BE2C (cell line): ENCODE measurements at regions not wholly inside any gene's neighbourhood (a gene's known extent, or its start where the extent isn't known, plus 50 kb on each side); places are given as distances from the start of the nearest gene placed in this dataset.

Experiments used
- DNase-seq: peaks from one replicate; pipeline ENCODE4 v3.0.0-alpha.2; 2020
- H3K27me3 ChIP-seq: fragments of 250-450 bp; sonication (Bioruptor Pico); 2 replicates; pipeline ENCODE4 v1.5.1; 2020; ENCODE audit warnings: mild to moderate bottlenecking
- H3K36me3 ChIP-seq: fragments of 250-450 bp; sonication (Bioruptor Pico); 2 replicates; pipeline ENCODE4 v1.5.1; 2020; ENCODE audit warnings: mild to moderate bottlenecking
- H3K4me1 ChIP-seq: fragments of 250-450 bp; sonication (Bioruptor Pico); 2 replicates; pipeline ENCODE4 v1.5.1; 2020
- H3K4me3 ChIP-seq: 2 replicates; pipeline ENCODE4 v1.5.1; 2011; ENCODE audit warnings: low read depth, low read length
- H3K9me3 ChIP-seq: fragments of 250-450 bp; sonication (Bioruptor Pico); 2 replicates; pipeline ENCODE4 v1.5.1; 2020
- TF ChIP-seq, protein P1 (sequence below): IDR thresholded peaks from 2 replicates; pipeline ENCODE4 v1.5.1; 2012; ENCODE audit warnings: mild to moderate bottlenecking, low read depth, low read length

DNA sequence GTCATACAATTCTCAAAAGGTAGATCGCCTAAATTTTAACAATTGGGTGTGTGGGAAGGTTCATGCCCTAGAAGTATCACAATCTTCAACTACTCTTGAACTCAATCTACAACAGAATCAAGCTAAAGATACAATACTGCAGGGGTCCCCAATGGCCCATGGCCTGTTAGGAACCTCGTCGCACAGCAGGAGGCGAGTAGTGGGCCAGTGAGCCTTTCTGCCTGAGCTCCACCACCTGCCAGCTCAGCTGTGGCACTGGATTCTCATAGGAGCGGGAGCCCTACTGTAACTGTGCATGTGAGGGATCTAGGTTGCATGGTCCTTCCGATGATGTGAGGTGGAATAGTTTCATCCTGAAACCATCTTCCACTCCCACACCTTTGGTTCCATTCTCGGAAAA lies 230.6 kb downstream of the KLF12 start:
- peaks cover 43% of the 10 kb centered on the region for H3K4me1 ChIP-seq
- no peaks in the 10 kb centered on the region for H3K9me3 ChIP-seq
- TF ChIP-seq, protein P1, sequence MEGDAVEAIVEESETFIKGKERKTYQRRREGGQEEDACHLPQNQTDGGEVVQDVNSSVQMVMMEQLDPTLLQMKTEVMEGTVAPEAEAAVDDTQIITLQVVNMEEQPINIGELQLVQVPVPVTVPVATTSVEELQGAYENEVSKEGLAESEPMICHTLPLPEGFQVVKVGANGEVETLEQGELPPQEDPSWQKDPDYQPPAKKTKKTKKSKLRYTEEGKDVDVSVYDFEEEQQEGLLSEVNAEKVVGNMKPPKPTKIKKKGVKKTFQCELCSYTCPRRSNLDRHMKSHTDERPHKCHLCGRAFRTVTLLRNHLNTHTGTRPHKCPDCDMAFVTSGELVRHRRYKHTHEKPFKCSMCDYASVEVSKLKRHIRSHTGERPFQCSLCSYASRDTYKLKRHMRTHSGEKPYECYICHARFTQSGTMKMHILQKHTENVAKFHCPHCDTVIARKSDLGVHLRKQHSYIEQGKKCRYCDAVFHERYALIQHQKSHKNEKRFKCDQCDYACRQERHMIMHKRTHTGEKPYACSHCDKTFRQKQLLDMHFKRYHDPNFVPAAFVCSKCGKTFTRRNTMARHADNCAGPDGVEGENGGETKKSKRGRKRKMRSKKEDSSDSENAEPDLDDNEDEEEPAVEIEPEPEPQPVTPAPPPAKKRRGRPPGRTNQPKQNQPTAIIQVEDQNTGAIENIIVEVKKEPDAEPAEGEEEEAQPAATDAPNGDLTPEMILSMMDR: no peak
- H3K36me3 ChIP-seq: no peaks in the 10 kb centered on the region
- no peaks in the 10 kb centered on the region for H3K27me3 ChIP-seq
- no peak for DNase-seq
- H3K4me3 ChIP-seq: no peak overlapping the region

DNA sequence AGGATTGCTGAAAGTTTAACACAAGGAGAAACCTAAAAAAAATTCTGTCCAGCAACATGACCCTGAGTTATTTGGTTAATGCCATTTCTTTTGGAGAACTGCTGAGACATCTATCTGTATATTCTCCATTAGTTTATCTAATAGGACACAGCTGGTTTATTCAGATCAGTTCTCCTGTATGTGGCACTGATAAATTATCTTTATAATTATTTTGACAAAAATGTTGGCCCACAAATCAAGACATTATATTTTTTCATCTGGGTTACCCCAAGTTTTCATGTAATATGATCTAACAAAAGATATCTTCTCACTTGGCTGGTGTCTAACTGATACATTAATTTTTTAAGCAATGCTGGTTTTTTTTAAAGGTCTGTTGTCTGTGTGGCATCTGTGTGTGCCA lies 231.4 kb downstream of the KLF12 start:
- Histone ChIP-seq H3K27me3 (no peaks in the 10 kb centered on the region), H3K9me3 (no peaks in the 10 kb centered on the region), H3K4me3 (no peak overlapping the region), H3K4me1 (peaks cover 50% of the 10 kb centered on the region), H3K36me3 (no peaks in the 10 kb centered on the region)
- TF ChIP-seq, protein P1: no peak
- DNase-seq: no peak

- no peaks in the 10 kb centered on the region for H3K27me3 ChIP-seq
- no peak for DNase-seq
- peaks cover 52% of the 10 kb centered on the region for H3K4me1 ChIP-seq
- TF ChIP-seq, protein P1: no peak
- no peaks in the 10 kb centered on the region for H3K9me3 ChIP-seq
- H3K36me3 ChIP-seq: no peaks in the 10 kb centered on the region
- H3K4me3 ChIP-seq: no peak overlapping the region
Observed at GRCh38 chr13:73902296-73902695, 231.9 kb downstream of the KLF12 start.

GRCh38 chr13:73901324-73902068 lies 232.7 kb downstream of the KLF12 start:
- no peak for DNase-seq
- no peaks in the 10 kb centered on the region for H3K36me3 ChIP-seq
- H3K4me1 ChIP-seq: peaks cover 52% of the 10 kb centered on the region
- no peak overlapping the region for H3K4me3 ChIP-seq
- TF ChIP-seq, protein P1: no peak
- H3K9me3 ChIP-seq: no peaks in the 10 kb centered on the region
- no peaks in the 10 kb centered on the region for H3K27me3 ChIP-seq

DNA sequence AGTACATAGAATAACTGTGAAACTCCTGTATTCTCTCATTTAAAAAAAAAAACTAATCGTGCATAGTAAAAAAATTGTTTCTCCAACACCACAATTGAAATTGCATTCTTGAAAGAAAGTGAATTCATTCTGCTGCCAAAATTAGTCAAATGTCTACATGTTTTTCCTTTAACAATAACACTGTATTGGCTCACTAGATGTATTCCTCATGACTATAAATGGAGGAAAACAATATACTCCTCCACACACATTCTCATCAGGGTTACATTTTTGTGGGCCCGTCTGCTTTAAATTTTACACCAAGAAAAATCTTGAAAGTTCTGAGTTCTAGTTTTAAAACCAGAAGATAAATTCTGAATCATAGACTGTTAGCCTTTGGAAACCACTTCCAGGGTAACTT lies 233.6 kb downstream of the KLF12 start:
- Histone ChIP-seq H3K27me3 (no peaks in the 10 kb centered on the region), H3K4me1 (peaks cover 49% of the 10 kb centered on the region), H3K36me3 (no peaks in the 10 kb centered on the region), H3K4me3 (no peak overlapping the region), H3K9me3 (no peaks in the 10 kb centered on the region)
- no peak for DNase-seq
- TF ChIP-seq, protein P1: no peak

DNA sequence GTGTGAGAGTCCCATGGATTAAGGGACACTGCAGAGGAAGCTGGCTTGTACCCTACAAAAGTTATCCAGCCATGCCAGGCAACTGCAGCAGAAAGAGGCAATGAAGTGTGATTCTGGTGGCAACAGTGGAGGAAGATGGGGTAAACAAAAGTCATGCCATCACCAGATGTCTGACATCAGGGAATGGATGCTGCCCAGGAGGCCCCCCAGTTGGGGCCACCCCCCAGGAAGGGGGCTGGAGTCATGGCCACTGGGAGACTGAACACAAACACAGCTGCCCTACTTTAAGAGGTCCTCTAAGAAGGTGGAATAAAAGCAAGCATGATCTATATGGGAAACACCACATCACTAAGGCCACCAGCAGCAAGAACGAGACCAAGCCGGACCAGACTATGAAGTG lies 235.3 kb downstream of the KLF12 start:
- TF ChIP-seq, protein P1: no peak
- Histone ChIP-seq H3K4me1 (peaks cover 47% of the 10 kb centered on the region), H3K9me3 (no peaks in the 10 kb centered on the region), H3K4me3 (no peak overlapping the region), H3K27me3 (no peaks in the 10 kb centered on the region), H3K36me3 (no peaks in the 10 kb centered on the region)
- DNase-seq: no peak
